ENCODE measurements at regions not wholly inside any gene's neighbourhood (a gene's known extent, or its start where the extent isn't known, plus 50 kb on each side); places are given as distances from the start of the nearest gene placed in this dataset.

- intact Hi-C loops (cut with micrococcal nuclease): no loop called here
Measured at GRCh38 chr3:104687362-104687761, 679.3 kb upstream of the ALCAM start.

- intact Hi-C loops (cut with micrococcal nuclease): no loop called here
Measured at GRCh38 chr3:104696470-104696869, 670.2 kb upstream of the ALCAM start.

DNA sequence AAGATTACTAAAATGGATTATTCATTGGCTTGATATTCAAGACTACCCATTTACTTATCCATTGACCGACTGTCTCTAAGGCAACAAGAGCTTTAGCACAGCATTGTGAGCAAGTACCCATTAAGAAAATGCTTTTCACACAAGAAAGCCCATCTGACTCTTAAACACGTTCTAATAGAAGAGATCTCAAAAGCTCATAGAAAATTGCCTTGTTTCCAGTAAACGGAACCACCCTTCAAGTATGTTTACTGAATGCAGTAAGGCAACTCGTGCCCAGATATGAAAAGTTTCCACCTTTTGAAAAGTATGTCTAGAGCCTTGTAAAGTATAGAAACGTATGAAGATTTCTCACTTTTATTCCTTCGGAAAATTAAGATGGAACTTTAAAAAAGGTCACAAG, 655.3 kb upstream of the ALCAM start:
- intact Hi-C loops (cut with micrococcal nuclease): no loop called here

- intact Hi-C loops (cut with micrococcal nuclease): no loop called here
Measured at GRCh38 chr3:104715972-104716371, 650.7 kb upstream of the ALCAM start.

- intact Hi-C loops (cut with micrococcal nuclease): no loop called here
Measured at GRCh38 chr3:104717828-104718196, 648.9 kb upstream of the ALCAM start.

DNA sequence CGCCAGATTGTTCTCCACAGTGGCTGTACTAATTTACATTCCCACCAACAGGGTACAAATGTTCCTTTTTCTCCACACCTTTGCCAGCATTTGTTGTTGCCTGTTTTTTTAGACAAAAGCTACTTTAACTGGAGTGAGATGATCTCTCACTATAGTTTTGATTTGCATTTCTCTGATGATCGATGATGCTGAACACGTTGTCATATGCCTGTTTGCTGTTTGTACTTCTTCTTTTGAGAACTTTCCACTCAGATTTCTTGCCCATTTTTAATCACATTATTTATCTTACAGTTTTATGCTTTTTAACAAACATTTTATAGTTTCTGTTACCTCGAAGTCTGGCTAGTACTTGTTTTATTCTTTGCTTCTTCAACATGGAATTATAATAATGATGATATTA, 643.7 kb upstream of the ALCAM start:
- intact Hi-C loops (cut with micrococcal nuclease): no loop called here

- intact Hi-C loops (cut with micrococcal nuclease): no loop called here
Measured at GRCh38 chr3:104731074-104731473, 635.6 kb upstream of the ALCAM start.

DNA sequence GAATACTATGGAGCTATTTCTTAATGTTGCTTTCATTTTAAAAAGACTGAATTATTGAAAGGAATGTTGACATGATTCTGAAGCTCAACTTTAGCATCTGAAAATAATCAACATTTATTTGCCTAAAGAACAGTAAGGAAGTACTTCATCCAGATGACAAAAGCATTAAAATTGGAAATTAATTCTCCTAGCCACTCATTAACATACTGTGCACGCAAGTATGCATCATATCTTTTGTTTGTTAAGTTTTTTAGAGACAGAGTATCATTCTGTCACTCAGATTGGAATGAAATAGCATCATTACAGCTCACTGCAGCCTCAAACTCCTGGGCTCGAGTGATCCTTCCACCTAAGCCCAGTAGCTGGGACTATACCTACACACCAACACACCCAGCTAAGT, 632.1 kb upstream of the ALCAM start:
- intact Hi-C loops (cut with micrococcal nuclease): no loop called here

- intact Hi-C loops (cut with micrococcal nuclease): no loop called here
Measured at GRCh38 chr3:104735691-104736090, 631.0 kb upstream of the ALCAM start.

DNA sequence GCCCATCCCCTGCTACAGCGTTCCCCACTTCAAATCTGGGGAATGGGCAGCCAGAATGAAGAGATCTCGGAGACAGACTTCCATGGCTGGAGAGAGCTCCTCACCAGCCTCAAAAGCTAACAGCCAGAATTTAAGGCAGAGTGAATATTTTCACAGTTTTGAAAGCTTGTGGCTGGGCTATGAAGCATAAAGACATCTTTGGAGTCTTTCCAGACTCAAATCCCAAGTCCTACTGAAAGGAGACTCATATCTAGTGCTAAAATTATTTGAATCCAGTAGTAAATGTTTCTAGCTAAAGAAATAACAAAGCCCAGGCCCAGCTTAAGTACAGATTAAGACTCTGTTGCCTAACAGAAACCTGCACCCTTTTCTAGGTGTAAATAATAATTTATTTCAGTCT, 628.4 kb upstream of the ALCAM start:
- intact Hi-C loops (cut with micrococcal nuclease): no loop called here

GRCh38 chr3:104740874-104741379, 625.8 kb upstream of the ALCAM start:
- intact Hi-C loops (cut with micrococcal nuclease): no loop called here

DNA sequence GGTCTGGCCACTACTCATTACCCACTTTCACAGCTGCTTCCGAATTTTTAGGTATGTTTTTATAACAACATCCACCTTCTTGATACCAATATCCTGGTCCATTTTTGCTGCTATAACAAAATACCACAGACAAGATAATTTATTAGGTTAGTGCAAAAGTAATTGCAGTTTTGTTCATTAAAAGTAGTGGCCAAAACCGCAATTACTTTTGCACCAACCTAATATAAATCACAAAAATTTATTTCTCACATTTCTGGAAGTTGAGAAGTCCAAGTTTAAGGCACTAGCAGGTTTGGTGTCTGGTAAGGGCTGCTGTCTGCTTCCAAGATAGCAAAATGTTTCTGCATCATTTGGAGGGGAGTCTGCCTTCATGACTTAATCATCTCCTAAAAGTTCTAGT, 624.7 kb upstream of the ALCAM start:
- intact Hi-C loops (cut with micrococcal nuclease): no loop called here

DNA sequence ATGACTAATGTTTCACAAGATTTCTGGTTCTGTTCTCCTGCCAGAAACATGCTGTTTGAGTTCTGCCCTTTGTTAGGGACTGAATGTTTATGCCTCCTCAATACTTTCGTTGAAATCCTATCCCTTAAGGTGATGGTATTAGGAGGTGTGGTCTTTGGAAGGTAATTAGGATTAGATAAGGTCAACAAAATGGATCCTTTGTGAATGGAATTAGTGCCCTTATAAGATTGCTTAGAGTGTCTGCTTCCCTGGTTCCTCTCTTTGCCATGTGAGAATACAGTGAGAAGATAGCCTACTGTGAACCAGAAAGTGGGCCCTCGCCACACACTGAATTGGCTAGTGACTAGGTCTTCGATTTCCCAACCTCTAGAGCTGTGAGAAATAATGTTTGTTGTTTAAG, 621.4 kb upstream of the ALCAM start:
- intact Hi-C loops (cut with micrococcal nuclease): no loop called here

DNA sequence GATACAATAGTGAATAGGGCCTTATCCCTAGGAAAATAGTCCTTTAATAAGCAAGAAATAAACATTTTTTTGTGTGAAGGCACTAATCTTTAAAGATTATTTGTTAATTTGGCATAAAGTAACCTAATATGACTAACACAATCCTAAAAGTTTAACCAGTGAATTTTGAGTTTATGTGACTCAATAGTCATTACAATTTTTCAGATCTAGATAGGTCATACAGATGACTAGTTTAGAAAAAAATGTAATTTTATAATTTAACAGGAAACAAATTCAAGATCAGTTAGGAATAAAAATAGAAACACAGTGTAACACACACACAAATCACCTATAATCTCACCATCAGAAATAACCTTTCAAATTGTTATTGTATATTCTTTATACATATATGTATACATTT, 620.7 kb upstream of the ALCAM start:
- intact Hi-C loops (cut with micrococcal nuclease): no loop called here

GRCh38 chr3:104750581-104750980, 616.1 kb upstream of the ALCAM start:
- intact Hi-C loops (cut with micrococcal nuclease): no loop called here

DNA sequence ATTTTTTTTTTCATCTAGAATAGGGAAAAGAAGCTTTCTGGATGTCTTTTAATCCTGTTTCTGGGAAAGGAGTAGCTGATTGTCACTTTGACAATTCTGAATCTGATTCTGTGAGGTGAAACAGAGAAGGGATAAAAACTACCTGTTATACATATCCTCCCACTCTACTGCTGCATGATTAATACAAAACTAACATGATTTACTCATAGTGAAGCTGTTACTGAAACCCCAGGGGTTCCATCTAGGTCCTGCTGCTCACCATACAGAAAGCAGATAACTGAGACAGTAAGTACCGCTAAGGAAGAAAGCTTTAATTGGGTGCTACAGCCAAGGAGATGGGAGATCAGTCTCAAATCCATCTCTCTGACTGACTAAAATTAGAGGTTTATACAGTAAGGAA, 610.9 kb upstream of the ALCAM start:
- intact Hi-C loops (cut with micrococcal nuclease): no loop called here

- intact Hi-C loops (cut with micrococcal nuclease): no loop called here
Measured at GRCh38 chr3:104763007-104763406, 603.7 kb upstream of the ALCAM start.

DNA sequence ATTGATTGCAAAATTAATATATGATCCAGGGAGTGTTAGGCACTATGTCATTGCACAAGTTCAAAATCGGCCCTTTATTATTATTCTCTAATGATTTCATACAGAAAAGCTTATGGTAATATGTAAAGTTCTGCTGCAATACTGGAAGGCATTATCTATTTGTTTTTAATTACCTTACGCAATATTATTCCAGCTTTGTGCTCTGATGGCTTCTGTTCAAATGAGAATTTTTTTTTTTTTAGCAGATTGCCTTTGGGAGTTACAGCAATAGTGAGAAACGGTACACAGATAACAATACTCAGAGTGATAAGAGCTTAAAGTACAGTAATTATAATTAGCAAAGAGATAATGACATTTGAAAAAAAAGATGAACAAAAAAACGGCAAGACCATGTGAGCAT, 602.2 kb upstream of the ALCAM start:
- intact Hi-C loops (cut with micrococcal nuclease): no loop called here

GRCh38 chr3:104768886-104769285, 597.8 kb upstream of the ALCAM start:
- intact Hi-C loops (cut with micrococcal nuclease): no loop called here

- intact Hi-C loops (cut with micrococcal nuclease): no loop called here
Measured at GRCh38 chr3:104779324-104779723, 587.4 kb upstream of the ALCAM start.

DNA sequence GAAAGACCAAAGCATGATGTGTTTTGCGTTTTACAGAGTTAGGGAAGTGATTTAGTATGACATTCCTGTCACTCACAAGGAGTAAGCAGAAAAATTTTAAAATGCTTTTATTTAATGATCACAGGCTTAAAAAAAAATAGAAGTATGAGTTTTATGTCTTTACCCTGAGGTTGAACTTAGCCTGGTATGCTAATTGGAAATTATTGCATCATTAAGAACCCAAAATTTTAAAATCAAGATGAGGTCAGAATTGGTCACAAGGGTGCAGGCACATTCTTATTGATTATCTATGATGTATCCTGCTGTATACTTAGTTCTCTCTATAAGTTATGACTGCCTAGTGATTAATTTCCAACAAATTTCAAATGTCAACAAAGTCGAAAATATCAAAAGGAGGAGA, 585.6 kb upstream of the ALCAM start:
- intact Hi-C loops (cut with micrococcal nuclease): no loop called here

GRCh38 chr3:104785947-104786346, 580.8 kb upstream of the ALCAM start:
- intact Hi-C loops (cut with micrococcal nuclease): no loop called here

GRCh38 chr3:104787306-104787705, 579.4 kb upstream of the ALCAM start:
- intact Hi-C loops (cut with micrococcal nuclease): no loop called here

DNA sequence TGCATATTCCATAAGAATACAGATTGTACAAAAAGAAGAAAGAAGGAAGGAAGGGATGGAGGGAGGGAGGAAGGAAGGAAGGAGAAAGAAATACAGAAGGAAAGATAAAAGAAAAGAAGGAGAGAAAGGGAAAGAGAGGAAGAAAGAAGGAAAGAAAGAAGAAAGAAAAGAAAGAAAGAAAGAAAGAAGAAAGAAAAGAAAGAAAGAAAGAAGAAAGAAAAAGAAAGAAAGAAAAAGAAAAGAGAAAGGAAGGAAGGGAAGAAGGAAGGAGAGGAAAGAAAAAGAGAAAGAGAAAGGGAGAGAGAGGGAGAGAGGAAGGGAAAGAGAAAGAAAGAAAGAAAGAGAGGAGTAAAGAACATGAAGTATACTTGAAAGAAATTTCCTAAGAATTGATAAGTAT, 577.9 kb upstream of the ALCAM start:
- intact Hi-C loops (cut with micrococcal nuclease): no loop called here

Measured in T-helper 2 cell treated with Interferon-gamma antibody and Interleukin-4, amounts not matched to agents 100 ng/mL and 5 ng/mL, for 36 hours (primary cell).